Endothelial cell of umbilical vein (primary cell): ENCODE measurements at regions not wholly inside any gene's neighbourhood (a gene's known extent, or its start where the extent isn't known, plus 50 kb on each side); places are given as distances from the start of the nearest gene placed in this dataset.

Experiments used
- BruUV-seq: library from RNA; stranded (reverse); fragments of 400-500 nt; replicated peaks from 2 replicates; lab custom pipeline; 2021; lab: Mats Ljungman, UMichigan
- CTCF ChIA-PET: fragments of 300-600, 350-600 bp; sonication (Branson Sonifier 250); formaldehyde crosslinking; loops from one replicate; lab custom pipeline; 2021; ENCODE audit warnings: antibody characterized with exemption, inconsistent platforms; lab: Charles Lee
- POLR2A ChIA-PET: fragments of 300-600, 350-600 bp; sonication (Branson Sonifier 250); formaldehyde crosslinking; loops from one replicate; lab custom pipeline; 2021; ENCODE audit warnings: antibody characterized with exemption, inconsistent platforms; lab: Charles Lee
- DNase-seq: peaks from one replicate; pipeline ENCODE4 v3.0.0-alpha.2; 2011; ENCODE audit warnings: low read depth, low spot score
- FAIRE-seq: peaks from 2 replicates; lab custom pipeline; 2011; peaks lifted over from hg19 to GRCh38; lab: Jason Lieb, UNC
- H2AFZ ChIP-seq: 2 replicates; pipeline ENCODE4 v1.6.0; 2012; ENCODE audit warnings: low read depth, low read length, control low read depth, inconsistent platforms
- H3K27ac ChIP-seq: 2 replicates; pipeline ENCODE4 v1.5.1; 2011; ENCODE audit warnings: low read depth, mild to moderate bottlenecking, control low read depth, low read length, moderate library complexity; ENCODE audit not compliant: insufficient read depth
- H3K27me3 ChIP-seq, 2 experiments: 2 replicates each; pipeline versions ENCODE4 v1.6.0 to v1.6.1; 2011; ENCODE audit warnings: low read length in 2 of 2, mixed read lengths in 1 of 2; ENCODE audit not compliant: control insufficient read depth in 2 of 2, insufficient read depth in 2 of 2
- H3K36me3 ChIP-seq, 2 experiments: 2 replicates in 1 of 2; 3 replicates in 1 of 2; pipeline ENCODE4 v1.5.1; 2011; ENCODE audit warnings: low read length in 2 of 2, mild to moderate bottlenecking in 1 of 2, moderate library complexity in 1 of 2; ENCODE audit not compliant: control insufficient read depth in 2 of 2, insufficient read depth in 2 of 2; ENCODE audit errors: extremely low read depth in 1 of 2
- H3K4me1 ChIP-seq: 3 replicates; pipeline ENCODE4 v1.5.1; 2011; ENCODE audit warnings: mild to moderate bottlenecking, low read length; ENCODE audit not compliant: control insufficient read depth, insufficient read depth; ENCODE audit errors: extremely low read depth
- H3K4me2 ChIP-seq: 2 replicates; pipeline ENCODE4 v1.6.1; 2011; ENCODE audit warnings: low read length, control low read depth, mixed read lengths; ENCODE audit not compliant: insufficient read depth
- H3K4me3 ChIP-seq, 3 experiments: fragments of 200-600 bp in 1 of 3; sonication (generic), shearing (Covaris generic) in 1 of 3; replicated peaks in 1 of 3; 2 replicates each; pipeline ENCODE4 v1.5.1; 2011 to 2016; ENCODE audit warnings: control low read depth in 3 of 3, low read length in 3 of 3, mild to moderate bottlenecking in 2 of 3, inconsistent platforms in 1 of 3, low read depth in 1 of 3, moderate library complexity in 1 of 3; ENCODE audit not compliant: insufficient read depth in 1 of 3
- H3K79me2 ChIP-seq: 2 replicates; pipeline ENCODE4 v1.6.0; 2012; ENCODE audit warnings: low read length, inconsistent platforms; ENCODE audit not compliant: control insufficient read depth, insufficient read depth
- H3K9ac ChIP-seq: replicated peaks from 2 replicates; pipeline ENCODE3; 2011; ENCODE audit warnings: low read length, control low read depth; ENCODE audit not compliant: insufficient read depth; ENCODE audit errors: extremely low read depth
- H3K9me1 ChIP-seq: replicated peaks from 3 replicates; pipeline ENCODE4 v1.6.0; 2011; ENCODE audit warnings: mild to moderate bottlenecking, low read length; ENCODE audit not compliant: control insufficient read depth, insufficient read depth; ENCODE audit errors: extremely low read depth
- H3K9me3 ChIP-seq: replicated peaks from 2 replicates; pipeline ENCODE4 v1.5.1; 2012; ENCODE audit warnings: low read length, inconsistent platforms; ENCODE audit not compliant: control insufficient read depth, insufficient read depth
- H4K20me1 ChIP-seq: replicated peaks from 2 replicates; pipeline ENCODE3; 2011; ENCODE audit warnings: mild to moderate bottlenecking, low read length; ENCODE audit not compliant: control insufficient read depth, insufficient read depth; ENCODE audit errors: extremely low read depth
- CTCF ChIP-seq, 2 donors: IDR thresholded peaks; 1 replicate in 1 of 2; 2 replicates in 1 of 2; pipeline ENCODE4 v1.5.1; 2011; ENCODE audit warnings: low read length in 2 of 2, mild to moderate bottlenecking in 2 of 2, moderate library complexity in 2 of 2, control low read depth in 1 of 2, inconsistent platforms in 1 of 2, low read depth in 1 of 2; ENCODE audit not compliant: insufficient read depth in 1 of 2; ENCODE audit errors: extremely low read depth in 1 of 2
- EZH2 ChIP-seq: IDR thresholded peaks from 2 replicates; pipeline ENCODE4 v1.6.1; 2012; ENCODE audit warnings: borderline replicate concordance, low read depth, mild to moderate bottlenecking, moderate library complexity, low read length, inconsistent platforms; ENCODE audit not compliant: severe bottlenecking
- FOS ChIP-seq: IDR thresholded peaks from 2 replicates; pipeline ENCODE4 v1.6.1; 2011; ENCODE audit warnings: mild to moderate bottlenecking, low read length, moderate library complexity, borderline replicate concordance; ENCODE audit not compliant: insufficient read depth
- GATA2 ChIP-seq: IDR thresholded peaks from 2 replicates; pipeline ENCODE4 v1.7.0; 2011; ENCODE audit warnings: low read depth, mild to moderate bottlenecking, moderate library complexity, mixed read lengths, low read length; ENCODE audit not compliant: insufficient read length, insufficient read depth
- JUN ChIP-seq: IDR thresholded peaks from 2 replicates; pipeline ENCODE4 v1.6.1; 2011; ENCODE audit warnings: borderline replicate concordance, low read depth; ENCODE audit not compliant: insufficient read length, insufficient read depth
- MAX ChIP-seq: IDR thresholded peaks from 2 replicates; pipeline ENCODE4 v1.6.1; 2011; ENCODE audit not compliant: insufficient read depth, insufficient read length
- MYC ChIP-seq: IDR thresholded peaks from one replicate; pipeline ENCODE4 v1.6.1; 2011; ENCODE audit warnings: mild to moderate bottlenecking, low read depth, low read length
- POLR2A ChIP-seq: IDR thresholded peaks from 2 replicates; pipeline ENCODE4 v1.6.1; 2012; ENCODE audit warnings: low read depth, mild to moderate bottlenecking, control low read depth, low read length
- POLR2AphosphoS5 ChIP-seq: IDR thresholded peaks from 2 replicates; pipeline ENCODE4 v1.6.1; 2012; ENCODE audit warnings: low read depth, mild to moderate bottlenecking, control low read depth, low read length, moderate library complexity; ENCODE audit not compliant: insufficient read depth
- dilution Hi-C: fragments of 300-500 bp; cut with MboI; formaldehyde crosslinking; loops from one replicate; pipeline ENCODE4 v1.15.0; 2019; ENCODE audit warnings: low sequenced_read_pairs; ENCODE audit not compliant: extremely low pct_ligation_motif_present
- intact Hi-C: fragments of 100-400 bp; cut with micrococcal nuclease; formaldehyde crosslinking; loops from one replicate; pipeline ENCODE4 v1.10.0; 2022

GRCh38 chr2:104915107-104915793 is 61.3 kb downstream of the POU3F3 start:
- DNase-seq = no peak
- Histone ChIP-seq H3K79me2 (no peaks in the 10 kb centered on the region), H3K4me3 (no peak overlapping the region), H3K9me1 (no peaks in the 10 kb centered on the region), H3K4me2 (no peak overlapping the region), H3K9ac (no peak overlapping the region), H4K20me1 (no peaks in the 10 kb centered on the region), H3K4me1 (no peaks in the 10 kb centered on the region), H3K27me3 (no peaks in the 10 kb centered on the region), H3K27ac (no peak overlapping the region), H3K36me3 (no peaks in the 10 kb centered on the region), H3K9me3 (no peaks in the 10 kb centered on the region), H2AFZ (no peak overlapping the region)
- POLR2A ChIA-PET = no interaction called here
- TF ChIP-seq MYC (no peak), JUN (no peak), POLR2AphosphoS5 (no peak), CTCF (IDR thresholded peaks at IDR 0.05; ENCODE audit: extremely low read depth in 1 of 2, insufficient read depth in 1 of 2, low read depth in 1 of 2, low read length in 2 of 2) (no peak), EZH2 (no peak), FOS (no peak), MAX (no peak), GATA2 (no peak), POLR2A (no peak)
- FAIRE-seq = no peak
- CTCF ChIA-PET = no interaction called here
- dilution Hi-C loops (no loop called here), intact Hi-C loops (no loop called here)
- BruUV-seq = no TSS peak
